ENCODE measurements at regions not wholly inside any gene's neighbourhood (a gene's known extent, or its start where the extent isn't known, plus 50 kb on each side); places are given as distances from the start of the nearest gene placed in this dataset.

- H3K9me2 ChIP-seq (ENCODE audit: insufficient read depth, low read length), result no peaks in the 10 kb centered on the region
- BruUV-seq (replicated peaks), result no TSS peak
- ChIA-PET POLR2A (interaction anchor here (0.6 kb wide), 2 partner anchors 813 to 1568 kb away, joined by 3 read pairs; no protein-coding TSS in a partner anchor), CTCF (ENCODE audit: unreplicated experiment) (no interaction called here)
- H2AFZ ChIP-seq (ENCODE audit: low read length), result no peak overlapping the region
- no peak overlapping the region for H3K4me3 ChIP-seq (ENCODE audit: low read depth, low read length, poor library complexity, severe bottlenecking)
- no peaks in the 10 kb centered on the region for H4K20me1 ChIP-seq (ENCODE audit: insufficient read depth, low read length)
- no peaks in the 10 kb centered on the region for H3K36me3 ChIP-seq (ENCODE audit: insufficient read depth, low read length)
- no peaks in the 10 kb centered on the region for H3K79me2 ChIP-seq (ENCODE audit: insufficient read depth, low read depth, low read length)
- intact Hi-C loops (cut with micrococcal nuclease; ENCODE audit: unreplicated experiment), result no loop called here
- no peaks in the 10 kb centered on the region for H3K9me3 ChIP-seq (ENCODE audit: low read length)
- no peaks in the 10 kb centered on the region for H3K4me1 ChIP-seq (ENCODE audit: insufficient read depth, low read length, poor library complexity, severe bottlenecking)
- TF ChIP-seq, protein P1, sequence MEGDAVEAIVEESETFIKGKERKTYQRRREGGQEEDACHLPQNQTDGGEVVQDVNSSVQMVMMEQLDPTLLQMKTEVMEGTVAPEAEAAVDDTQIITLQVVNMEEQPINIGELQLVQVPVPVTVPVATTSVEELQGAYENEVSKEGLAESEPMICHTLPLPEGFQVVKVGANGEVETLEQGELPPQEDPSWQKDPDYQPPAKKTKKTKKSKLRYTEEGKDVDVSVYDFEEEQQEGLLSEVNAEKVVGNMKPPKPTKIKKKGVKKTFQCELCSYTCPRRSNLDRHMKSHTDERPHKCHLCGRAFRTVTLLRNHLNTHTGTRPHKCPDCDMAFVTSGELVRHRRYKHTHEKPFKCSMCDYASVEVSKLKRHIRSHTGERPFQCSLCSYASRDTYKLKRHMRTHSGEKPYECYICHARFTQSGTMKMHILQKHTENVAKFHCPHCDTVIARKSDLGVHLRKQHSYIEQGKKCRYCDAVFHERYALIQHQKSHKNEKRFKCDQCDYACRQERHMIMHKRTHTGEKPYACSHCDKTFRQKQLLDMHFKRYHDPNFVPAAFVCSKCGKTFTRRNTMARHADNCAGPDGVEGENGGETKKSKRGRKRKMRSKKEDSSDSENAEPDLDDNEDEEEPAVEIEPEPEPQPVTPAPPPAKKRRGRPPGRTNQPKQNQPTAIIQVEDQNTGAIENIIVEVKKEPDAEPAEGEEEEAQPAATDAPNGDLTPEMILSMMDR (conservative IDR thresholded peaks at IDR 0.05; ENCODE audit: low read length), result no peak
- no peak overlapping the region for H3K27ac ChIP-seq (ENCODE audit: low read depth, low read length, poor library complexity, severe bottlenecking)
- no peak for DNase-seq (ENCODE audit: low spot score)
- no peak overlapping the region for H3K4me2 ChIP-seq (ENCODE audit: low read length)
Observed at GRCh38 chr7:145534301-145534700, 582.3 kb upstream of the CNTNAP2 start.

- no peak overlapping the region for H3K4me2 ChIP-seq (ENCODE audit: low read length)
- intact Hi-C loops (cut with micrococcal nuclease; ENCODE audit: unreplicated experiment), result no loop called here
- H3K9me3 ChIP-seq (ENCODE audit: low read length), result no peaks in the 10 kb centered on the region
- H2AFZ ChIP-seq (ENCODE audit: low read length), result no peak overlapping the region
- H3K36me3 ChIP-seq (ENCODE audit: insufficient read depth, low read length), result no peaks in the 10 kb centered on the region
- no peaks in the 10 kb centered on the region for H4K20me1 ChIP-seq (ENCODE audit: insufficient read depth, low read length)
- POLR2A ChIA-PET, result no interaction called here
- no peak overlapping the region for H3K27ac ChIP-seq (ENCODE audit: low read depth, low read length, poor library complexity, severe bottlenecking)
- no peaks in the 10 kb centered on the region for H3K79me2 ChIP-seq (ENCODE audit: insufficient read depth, low read depth, low read length)
- CTCF ChIA-PET (ENCODE audit: unreplicated experiment), result no interaction called here
- no peaks in the 10 kb centered on the region for H3K9me2 ChIP-seq (ENCODE audit: insufficient read depth, low read length)
- H3K4me1 ChIP-seq (ENCODE audit: insufficient read depth, low read length, poor library complexity, severe bottlenecking), result no peaks in the 10 kb centered on the region
- TF ChIP-seq EZH2phosphoT487 (IDR thresholded peaks at IDR 0.05; ENCODE audit: borderline replicate concordance, low read depth, low read length), result no peak
- TF ChIP-seq, protein P1 (conservative IDR thresholded peaks at IDR 0.05; ENCODE audit: low read length), result no peak
- no TSS peak for BruUV-seq (replicated peaks)
- H3K4me3 ChIP-seq (ENCODE audit: low read depth, low read length, poor library complexity, severe bottlenecking), result no peak overlapping the region
- no peak for DNase-seq (ENCODE audit: low spot score)
Observed at GRCh38 chr7:145520284-145520683, 596.3 kb upstream of the CNTNAP2 start.

DNA sequence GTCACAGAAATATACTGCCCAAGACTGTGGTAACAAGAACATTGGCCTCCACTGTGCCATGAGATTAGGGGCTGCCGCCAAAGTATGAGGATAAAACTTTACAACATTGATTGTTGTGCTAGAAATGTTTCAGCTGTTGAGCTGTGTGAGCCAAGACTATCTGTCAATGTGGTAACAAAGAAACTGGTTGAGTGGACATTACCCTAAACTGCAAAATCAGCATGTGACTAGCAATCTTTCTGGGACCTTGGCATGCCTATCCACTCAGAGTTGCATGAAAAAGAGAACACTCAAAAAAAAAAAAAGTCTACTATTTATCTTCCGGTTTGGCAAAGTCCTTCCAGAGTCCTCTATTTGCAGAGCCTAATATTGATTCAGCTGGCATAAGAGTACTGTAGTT, 605.6 kb upstream of the CNTNAP2 start:
- no TSS peak for BruUV-seq (replicated peaks)
- no peak for DNase-seq (ENCODE audit: low spot score)
- Histone ChIP-seq H3K9me3 (ENCODE audit: low read length) (no peaks in the 10 kb centered on the region), H3K27ac (ENCODE audit: low read depth, low read length, poor library complexity, severe bottlenecking) (no peak overlapping the region), H3K4me1 (ENCODE audit: insufficient read depth, low read length, poor library complexity, severe bottlenecking) (no peaks in the 10 kb centered on the region), H3K4me2 (ENCODE audit: low read length) (no peak overlapping the region), H3K4me3 (ENCODE audit: low read depth, low read length, poor library complexity, severe bottlenecking) (no peak overlapping the region), H3K36me3 (ENCODE audit: insufficient read depth, low read length) (no peaks in the 10 kb centered on the region), H3K9me2 (ENCODE audit: insufficient read depth, low read length) (no peaks in the 10 kb centered on the region), H4K20me1 (ENCODE audit: insufficient read depth, low read length) (no peaks in the 10 kb centered on the region), H2AFZ (ENCODE audit: low read length) (no peak overlapping the region), H3K79me2 (ENCODE audit: insufficient read depth, low read depth, low read length) (no peaks in the 10 kb centered on the region)
- intact Hi-C loops (cut with micrococcal nuclease; ENCODE audit: unreplicated experiment), result no loop called here
- POLR2A ChIA-PET, result no interaction called here
- TF ChIP-seq, protein P1 (conservative IDR thresholded peaks at IDR 0.05; ENCODE audit: low read length), result no peak
- no peak for TF ChIP-seq EZH2phosphoT487 (IDR thresholded peaks at IDR 0.05; ENCODE audit: borderline replicate concordance, low read depth, low read length)
- CTCF ChIA-PET (ENCODE audit: unreplicated experiment), result no interaction called here

Measured in OCI-LY7 (cell line).